Retinal pigment epithelial cell (primary cell): ENCODE measurements at regions not wholly inside any gene's neighbourhood (a gene's known extent, or its start where the extent isn't known, plus 50 kb on each side); places are given as distances from the start of the nearest gene placed in this dataset.
"Not testable (repeated sequence)": the region's sequence is repeated elsewhere in the genome, so short reads cannot be mapped to it uniquely, and the experiment has no call there.

ENCODE experiments used
- DNase-seq: peaks from one replicate; pipeline ENCODE4 v3.0.0-alpha.2; 2010; ENCODE audit warnings: low read depth
- H3K4me3 ChIP-seq: 2 replicates; pipeline ENCODE4 v1.5.1; 2011; ENCODE audit warnings: mild to moderate bottlenecking, low read length, control low read depth, moderate library complexity
- TF ChIP-seq, protein P1 (sequence below): conservative IDR thresholded peaks from 2 replicates; pipeline ENCODE4 v1.5.1; 2011; ENCODE audit warnings: low read depth, low read length, control low read depth, inconsistent platforms

DNA sequence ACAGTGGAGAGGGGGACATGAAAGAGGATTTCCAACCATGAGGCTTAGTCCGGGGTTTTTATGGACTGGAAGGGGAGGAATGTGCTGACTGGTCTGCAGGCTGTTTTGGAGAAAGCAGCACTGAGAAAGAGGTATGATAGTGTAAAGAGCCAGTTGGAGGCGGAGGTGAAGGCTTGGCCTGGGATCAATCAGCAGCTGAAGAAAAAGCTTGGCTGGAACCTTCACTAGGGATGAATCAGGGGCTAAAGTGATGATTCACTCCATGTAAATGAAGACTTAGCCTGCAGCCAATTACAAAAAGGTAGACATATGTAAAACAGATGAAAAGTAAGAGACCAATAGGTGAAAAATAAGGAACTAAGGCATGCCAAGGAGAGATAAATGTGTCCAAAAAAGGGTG lies 1382.6 kb downstream of the GATA3 start:
- no peak for DNase-seq
- TF ChIP-seq, protein P1, sequence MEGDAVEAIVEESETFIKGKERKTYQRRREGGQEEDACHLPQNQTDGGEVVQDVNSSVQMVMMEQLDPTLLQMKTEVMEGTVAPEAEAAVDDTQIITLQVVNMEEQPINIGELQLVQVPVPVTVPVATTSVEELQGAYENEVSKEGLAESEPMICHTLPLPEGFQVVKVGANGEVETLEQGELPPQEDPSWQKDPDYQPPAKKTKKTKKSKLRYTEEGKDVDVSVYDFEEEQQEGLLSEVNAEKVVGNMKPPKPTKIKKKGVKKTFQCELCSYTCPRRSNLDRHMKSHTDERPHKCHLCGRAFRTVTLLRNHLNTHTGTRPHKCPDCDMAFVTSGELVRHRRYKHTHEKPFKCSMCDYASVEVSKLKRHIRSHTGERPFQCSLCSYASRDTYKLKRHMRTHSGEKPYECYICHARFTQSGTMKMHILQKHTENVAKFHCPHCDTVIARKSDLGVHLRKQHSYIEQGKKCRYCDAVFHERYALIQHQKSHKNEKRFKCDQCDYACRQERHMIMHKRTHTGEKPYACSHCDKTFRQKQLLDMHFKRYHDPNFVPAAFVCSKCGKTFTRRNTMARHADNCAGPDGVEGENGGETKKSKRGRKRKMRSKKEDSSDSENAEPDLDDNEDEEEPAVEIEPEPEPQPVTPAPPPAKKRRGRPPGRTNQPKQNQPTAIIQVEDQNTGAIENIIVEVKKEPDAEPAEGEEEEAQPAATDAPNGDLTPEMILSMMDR, result no peak
- no peak overlapping the region for H3K4me3 ChIP-seq

DNA sequence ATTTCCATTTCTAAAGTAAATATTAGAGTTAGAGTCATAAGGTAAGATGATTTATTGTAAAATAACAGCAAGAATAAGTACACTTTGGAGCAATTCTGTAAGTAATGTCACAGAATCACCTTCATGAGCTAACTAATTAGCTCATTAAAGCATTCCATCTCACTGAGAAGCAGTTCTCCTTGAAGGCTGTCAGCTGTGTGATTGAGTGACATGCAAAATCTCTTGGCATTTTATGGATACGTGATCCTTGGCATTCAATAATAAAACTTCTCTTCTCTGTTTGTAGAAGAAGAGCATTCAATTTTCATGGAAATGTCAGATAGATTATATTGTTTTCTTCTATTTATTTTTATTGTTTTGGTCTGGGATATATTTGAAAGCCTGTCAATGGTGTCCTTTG lies 1389.3 kb downstream of the GATA3 start:
- DNase-seq, result no peak
- TF ChIP-seq, protein P1, result no peak
- no peak overlapping the region for H3K4me3 ChIP-seq

DNA sequence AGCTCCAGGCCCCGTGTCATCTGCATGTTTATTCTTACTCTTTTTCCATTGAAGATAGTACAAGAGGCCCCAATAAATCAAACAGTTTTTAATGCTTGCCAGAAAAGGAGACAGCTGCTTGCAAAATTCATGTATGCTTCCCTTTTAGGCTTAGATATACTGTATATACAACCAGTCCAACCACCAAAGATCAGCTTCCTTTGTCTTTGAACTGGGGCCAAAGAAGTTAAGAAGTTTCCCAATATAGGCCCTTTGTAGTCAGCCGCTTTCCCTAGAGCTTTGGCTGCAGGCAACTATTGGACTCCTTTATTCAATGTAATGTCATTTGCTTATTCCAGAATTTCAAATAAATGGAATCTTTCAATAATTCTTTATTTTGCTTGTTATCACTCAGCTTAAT lies 1395.0 kb downstream of the GATA3 start:
- H3K4me3 ChIP-seq, result no peak overlapping the region
- TF ChIP-seq, protein P1, result no peak
- DNase-seq, result no peak

DNA sequence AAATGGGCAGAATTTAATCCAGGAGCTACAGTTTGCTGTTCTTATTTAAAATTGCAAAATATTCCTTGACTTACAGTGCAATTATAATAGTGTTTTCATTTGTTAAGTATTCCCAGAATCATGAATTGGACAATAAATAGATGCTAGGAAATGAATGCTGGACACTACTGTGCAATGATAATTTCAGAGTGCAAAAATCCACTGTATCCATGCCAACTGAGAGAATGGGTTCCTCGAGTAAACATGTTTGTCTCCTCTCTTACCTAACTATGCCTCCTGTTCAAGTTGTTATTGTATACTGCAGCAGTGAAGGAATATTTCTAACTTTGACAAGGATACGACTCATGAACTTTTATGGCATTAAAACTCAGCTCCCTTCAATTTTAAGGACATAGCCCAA lies 1396.3 kb downstream of the GATA3 start:
- no peak overlapping the region for H3K4me3 ChIP-seq
- TF ChIP-seq, protein P1, result no peak

DNA sequence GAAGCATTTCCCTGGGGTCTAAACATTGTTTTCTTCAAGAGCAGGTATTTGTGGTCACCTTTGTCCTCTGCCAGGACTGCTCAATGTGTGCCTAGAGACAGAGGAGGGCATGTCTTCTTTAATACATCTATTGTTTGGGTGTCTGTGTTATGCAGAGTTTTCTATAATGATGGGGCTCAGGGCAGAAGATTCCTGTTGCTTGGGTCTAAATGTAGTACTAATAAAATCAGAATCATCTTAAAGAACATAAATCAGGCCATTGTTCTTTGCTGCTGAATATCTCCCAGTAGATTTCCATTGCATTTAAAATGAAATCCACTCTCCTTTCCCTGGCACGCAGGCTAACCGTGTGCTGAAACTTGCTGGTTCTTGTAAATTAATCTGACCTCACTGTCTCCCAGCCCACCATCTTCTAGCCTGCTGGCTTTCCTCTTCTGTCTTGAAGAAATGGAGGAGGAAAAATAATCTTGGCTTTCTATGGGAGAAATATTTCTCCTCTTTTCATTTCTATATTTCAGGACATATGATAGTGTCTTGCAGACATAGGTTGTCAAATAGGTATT lies 1396.8 kb downstream of the GATA3 start:
- DNase-seq, result no peak
- no peak overlapping the region for H3K4me3 ChIP-seq
- TF ChIP-seq, protein P1, result no peak

More for the DNA sequence above, 1396.3 kb downstream of the GATA3 start:
- no peak for DNase-seq

DNA sequence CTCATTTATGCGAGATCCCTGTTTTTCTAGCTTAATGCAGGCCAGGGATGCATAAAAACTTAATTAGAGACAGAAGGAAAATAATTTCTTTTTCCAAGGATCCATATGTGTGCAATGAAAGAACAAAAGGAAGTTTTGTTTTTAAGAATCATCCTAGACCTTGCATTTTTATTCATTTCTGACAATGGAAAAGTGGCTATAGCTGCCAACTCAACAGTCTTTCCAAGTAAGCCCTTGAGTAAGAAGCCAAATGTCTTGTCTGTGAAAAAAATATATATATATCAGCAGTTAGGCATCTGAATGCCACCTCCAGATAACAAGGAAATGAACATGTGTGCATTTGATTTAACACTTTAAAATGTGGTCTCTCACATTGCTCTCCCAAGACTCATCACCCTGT lies 1397.6 kb downstream of the GATA3 start:
- no peak for DNase-seq
- H3K4me3 ChIP-seq, result no peak overlapping the region
- TF ChIP-seq, protein P1, result no peak

DNA sequence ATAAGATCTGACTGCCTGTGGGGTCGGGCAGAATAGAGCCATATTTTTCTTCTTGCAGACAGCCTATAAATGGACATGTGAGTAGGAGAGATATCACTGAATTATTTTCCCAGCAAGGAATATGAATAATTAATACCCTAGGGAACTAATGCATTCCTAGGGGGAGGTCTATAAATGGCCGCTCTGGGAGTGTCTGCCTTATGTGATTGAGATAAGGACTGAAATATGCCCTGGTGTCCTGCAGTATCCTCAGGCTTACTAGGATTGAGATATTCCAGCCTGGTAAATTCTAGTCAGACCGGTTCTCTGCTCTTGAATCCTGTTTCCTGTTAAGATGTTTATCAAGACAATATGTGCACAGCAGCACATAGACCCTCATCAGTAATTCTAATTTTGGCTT lies 1399.4 kb downstream of the GATA3 start:
- not testable (repeated sequence) for DNase-seq, H3K4me3 ChIP-seq
